ENCODE measurements at regions not wholly inside any gene's neighbourhood (a gene's known extent, or its start where the extent isn't known, plus 50 kb on each side); places are given as distances from the start of the nearest gene placed in this dataset.

- no peak overlapping the region for H3K4me3 ChIP-seq (replicated peaks in 1 of 3; ENCODE audit: insufficient read depth in 1 of 3, low read depth in 1 of 3, low read length in 3 of 3)
- H3K4me1 ChIP-seq (ENCODE audit: control insufficient read depth, extremely low read depth, insufficient read depth, low read length): no peaks in the 10 kb centered on the region
- H2AFZ ChIP-seq (ENCODE audit: low read depth, low read length): no peak overlapping the region
- H3K36me3 ChIP-seq (ENCODE audit: control insufficient read depth in 2 of 2, extremely low read depth in 1 of 2, insufficient read depth in 2 of 2, low read length in 2 of 2): no peaks in the 10 kb centered on the region
- TF ChIP-seq MAX (IDR thresholded peaks at IDR 0.05; ENCODE audit: insufficient read depth, insufficient read length) (no peak), FOS (IDR thresholded peaks at IDR 0.05; ENCODE audit: borderline replicate concordance, insufficient read depth, low read length) (no peak), CTCF (IDR thresholded peaks at IDR 0.05; ENCODE audit: extremely low read depth in 1 of 2, insufficient read depth in 1 of 2, low read depth in 1 of 2, low read length in 2 of 2) (no peak), EZH2 (IDR thresholded peaks at IDR 0.05; ENCODE audit: borderline replicate concordance, low read depth, low read length, severe bottlenecking) (no peak), POLR2A (IDR thresholded peaks at IDR 0.05; ENCODE audit: low read depth, low read length) (no peak), JUN (IDR thresholded peaks at IDR 0.05; ENCODE audit: borderline replicate concordance, insufficient read depth, insufficient read length, low read depth) (no peak), POLR2AphosphoS5 (IDR thresholded peaks at IDR 0.05; ENCODE audit: insufficient read depth, low read depth, low read length) (no peak), MYC (IDR thresholded peaks at IDR 0.05; ENCODE audit: low read depth, low read length) (no peak), GATA2 (IDR thresholded peaks at IDR 0.05; ENCODE audit: insufficient read depth, insufficient read length, low read depth, low read length) (no peak)
- no peaks in the 10 kb centered on the region for H3K27me3 ChIP-seq (ENCODE audit: control insufficient read depth in 2 of 2, insufficient read depth in 2 of 2, low read length in 2 of 2)
- CTCF ChIA-PET: no interaction called here
- FAIRE-seq (no peak), DNase-seq (ENCODE audit: low read depth, low spot score) (no peak)
- no peak overlapping the region for H3K9ac ChIP-seq (replicated peaks; ENCODE audit: extremely low read depth, insufficient read depth, low read length)
- BruUV-seq (replicated peaks): no TSS peak
- H3K9me1 ChIP-seq (replicated peaks; ENCODE audit: control insufficient read depth, extremely low read depth, insufficient read depth, low read length): no peaks in the 10 kb centered on the region
- no peak overlapping the region for H3K4me2 ChIP-seq (ENCODE audit: insufficient read depth, low read length)
- H3K9me3 ChIP-seq (replicated peaks; ENCODE audit: control insufficient read depth, insufficient read depth, low read length): no peaks in the 10 kb centered on the region
- no peaks in the 10 kb centered on the region for H3K79me2 ChIP-seq (ENCODE audit: control insufficient read depth, insufficient read depth, low read length)
- POLR2A ChIA-PET: no interaction called here
- H4K20me1 ChIP-seq (replicated peaks; ENCODE audit: control insufficient read depth, extremely low read depth, insufficient read depth, low read length): no peaks in the 10 kb centered on the region
- dilution Hi-C loops (cut with MboI; ENCODE audit: extremely low pct_ligation_motif_present, low sequenced_read_pairs) (no loop called here), intact Hi-C loops (cut with micrococcal nuclease) (no loop called here)
- H3K27ac ChIP-seq (ENCODE audit: insufficient read depth, low read depth, low read length): no peak overlapping the region
Observed at GRCh38 chr5:67541875-67542274, 345.3 kb upstream of the CD180 start.

Data from endothelial cell of umbilical vein (primary cell).